Naive thymus-derived CD4-positive, alpha-beta T cell (primary cell): ENCODE measurements at regions not wholly inside any gene's neighbourhood (a gene's known extent, or its start where the extent isn't known, plus 50 kb on each side); places are given as distances from the start of the nearest gene placed in this dataset.

Source experiments
- ATAC-seq: fragments of 150-1000 bp; cut with Tn5 transposase; 2 replicates; pipeline ENCODE4 v1.10.0; 2021; ENCODE audit warnings: mild to moderate bottlenecking, moderate library complexity
- CTCF ChIA-PET: fragments of 350-600 bp; sonication (Branson Sonifier 250); formaldehyde crosslinking; loops from one replicate; lab custom pipeline; 2021; ENCODE audit warnings: antibody characterized with exemption; lab: Charles Lee
- POLR2A ChIA-PET: fragments of 350-600 bp; sonication (Branson Sonifier 250); formaldehyde crosslinking; loops from one replicate; lab custom pipeline; 2021; ENCODE audit warnings: antibody characterized with exemption, inconsistent platforms; lab: Charles Lee
- DNase-seq, 9 donors: peaks; one replicate each; pipeline versions ENCODE4 v3.0.0 to v3.0.0-alpha.2; 2020 to 2022; ENCODE audit warnings: mixed read lengths in 1 of 9
- H3K27ac ChIP-seq: one replicate; pipeline ENCODE4 v1.7.0; 2013; ENCODE audit warnings: mild to moderate bottlenecking, low read depth, low read length, moderate library complexity
- H3K27me3 ChIP-seq, 2 donors: one replicate each; pipeline ENCODE4 v1.7.0; 2013; ENCODE audit warnings: low read length in 2 of 2, mild to moderate bottlenecking in 2 of 2, moderate library complexity in 2 of 2; ENCODE audit not compliant: control insufficient read depth in 2 of 2, insufficient read depth in 2 of 2
- H3K36me3 ChIP-seq, 3 experiments: 1 replicate in 2 of 3; 2 replicates in 1 of 3; pipeline ENCODE4 v1.7.0; 2013; ENCODE audit warnings: low read length in 3 of 3, mild to moderate bottlenecking in 3 of 3, moderate library complexity in 1 of 3; ENCODE audit not compliant: insufficient read depth in 3 of 3, control insufficient read depth in 2 of 3
- H3K4me1 ChIP-seq, 2 donors: one replicate each; pipeline ENCODE4 v1.7.0; 2013; ENCODE audit warnings: low read length in 2 of 2, mild to moderate bottlenecking in 2 of 2, moderate library complexity in 1 of 2; ENCODE audit not compliant: control insufficient read depth in 2 of 2, insufficient read depth in 2 of 2
- H3K4me3 ChIP-seq: 2 replicates; pipeline ENCODE4 v1.7.0; 2013; ENCODE audit warnings: mild to moderate bottlenecking, low read length
- H3K9me3 ChIP-seq, 3 experiments: 1 replicate in 2 of 3; 2 replicates in 1 of 3; pipeline ENCODE4 v1.7.0; 2013; ENCODE audit warnings: low read length in 3 of 3; ENCODE audit not compliant: control insufficient read depth in 2 of 3
- H3K27ac Mint-ChIP-seq, 9 donors: one replicate each; pipeline ENCODE4 v1.8.0; 2020 to 2022; ENCODE audit warnings: mixed read lengths in 9 of 9, mild to moderate bottlenecking in 8 of 9, moderate library complexity in 5 of 9, inconsistent platforms in 2 of 9
- H3K27me3 Mint-ChIP-seq, 5 donors: one replicate each; pipeline ENCODE4 v1.8.0; 2021 to 2022; ENCODE audit warnings: mixed read lengths in 5 of 5, mild to moderate bottlenecking in 1 of 5
- H3K36me3 Mint-ChIP-seq, 5 donors: one replicate each; pipeline ENCODE4 v1.8.0; 2020 to 2022; ENCODE audit warnings: mixed read lengths in 5 of 5, mild to moderate bottlenecking in 3 of 5, inconsistent platforms in 1 of 5
- H3K4me1 Mint-ChIP-seq, 7 donors: one replicate each; pipeline ENCODE4 v1.8.0; 2020 to 2022; ENCODE audit warnings: mixed read lengths in 7 of 7, mild to moderate bottlenecking in 3 of 7, inconsistent platforms in 1 of 7
- H3K4me3 Mint-ChIP-seq, 10 donors: one replicate each; pipeline ENCODE4 v1.8.0; 2020 to 2022; ENCODE audit warnings: mild to moderate bottlenecking in 10 of 10, mixed read lengths in 10 of 10, moderate library complexity in 6 of 10, inconsistent platforms in 2 of 10
- H3K9me3 Mint-ChIP-seq, 11 donors: one replicate each; pipeline ENCODE4 v1.8.0; 2020 to 2022; ENCODE audit warnings: mixed read lengths in 11 of 11, mild to moderate bottlenecking in 4 of 11, inconsistent platforms in 1 of 11, moderate library complexity in 1 of 11
- intact Hi-C, 2 donors: fragments of 100-400 bp; cut with micrococcal nuclease; formaldehyde crosslinking; loops; one replicate each; pipeline ENCODE4 v1.15.1; 2023

DNA sequence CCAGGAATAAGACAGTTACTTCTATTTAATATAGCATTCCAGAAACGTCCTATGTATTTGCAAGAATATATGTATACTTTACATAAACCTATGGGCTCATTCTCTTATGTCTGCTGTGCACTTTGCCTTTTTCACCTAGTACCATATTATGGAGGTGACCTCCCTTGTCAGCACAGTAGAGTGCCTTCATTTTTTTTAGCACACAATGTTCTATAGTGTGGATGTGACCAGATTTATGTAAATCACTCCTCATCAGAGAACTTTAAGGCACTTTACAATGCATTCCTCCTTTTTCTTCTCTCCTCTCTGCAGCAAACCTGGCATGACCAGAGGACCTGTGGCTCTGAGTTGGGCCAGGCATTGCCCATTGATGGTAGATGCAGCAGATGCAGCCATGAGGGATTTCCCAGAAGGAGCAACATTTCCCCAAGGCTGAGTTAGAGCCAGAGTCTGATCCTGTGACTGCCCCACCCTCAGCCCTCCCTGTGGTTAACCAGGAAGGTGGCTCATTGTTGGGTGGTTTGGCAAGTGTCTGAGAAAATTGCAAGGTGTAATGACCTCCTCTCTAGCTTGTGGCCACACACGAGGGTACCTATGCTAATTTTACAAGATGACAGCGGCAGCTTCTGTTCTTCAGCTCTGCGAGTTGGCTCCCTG is 76.5 kb upstream of the DLX2 start:
- peaks cover 6 to 32% (median 26%) of the 10 kb centered on the region in 7 donors for H3K4me1 Mint-ChIP-seq
- no peak for ATAC-seq
- POLR2A ChIA-PET: no interaction called here
- peaks cover 9 to 10% of the 10 kb centered on the region in 2 donors for H3K4me1 ChIP-seq
- no peaks in the 10 kb centered on the region for H3K27me3 ChIP-seq
- intact Hi-C loops: loop anchor here in 1 of 2 donors (10.0 kb wide), 1 partner anchor 416 kb away; no protein-coding TSS in a partner anchor
- peak overlapping the region in 2 of 10 donors; percentile 7 to 14 for H3K4me3 Mint-ChIP-seq
- H3K4me3 ChIP-seq: no peak overlapping the region
- no peak overlapping the region for H3K27ac ChIP-seq
- H3K36me3 Mint-ChIP-seq: peaks cover 0 to 3% (median 0%) of the 10 kb centered on the region in 5 donors
- CTCF ChIA-PET: interaction anchor here (0.8 to 2.8 kb wide), 3 partner anchors 251 to 294 kb away, joined by 3 to 12 read pairs (median 3); no protein-coding TSS in a partner anchor
- H3K36me3 ChIP-seq: no peaks in the 10 kb centered on the region
- no peak for DNase-seq
- peaks cover 0 to 3% (median 0%) of the 10 kb centered on the region in 11 donors for H3K9me3 Mint-ChIP-seq
- H3K9me3 ChIP-seq: no peaks in the 10 kb centered on the region
- peaks cover 0 to 9% (median 0%) of the 10 kb centered on the region in 5 donors for H3K27me3 Mint-ChIP-seq
- H3K27ac Mint-ChIP-seq: peak overlapping the region in 1 of 9 donors; percentile 49

- CTCF ChIA-PET: no interaction called here
- POLR2A ChIA-PET: no interaction called here
- Histone ChIP-seq H3K36me3 (no peaks in the 10 kb centered on the region), H3K4me1 (peaks cover 9 to 10% of the 10 kb centered on the region in 2 donors), H3K27me3 (no peaks in the 10 kb centered on the region), H3K27ac (no peak overlapping the region), H3K4me3 (no peak overlapping the region), H3K9me3 (no peaks in the 10 kb centered on the region)
- intact Hi-C loops: no loop called here
- ATAC-seq (no peak), DNase-seq (no peak)
- Mint-ChIP-seq H3K9me3 (peaks cover 0 to 15% (median 4%) of the 10 kb centered on the region in 11 donors), H3K27me3 (peaks cover 0 to 5% (median 0%) of the 10 kb centered on the region in 5 donors), H3K27ac (peak overlapping the region in 4 of 9 donors; percentile 39 to 76 (median 50)), H3K4me1 (peaks cover 6 to 32% (median 26%) of the 10 kb centered on the region in 7 donors), H3K36me3 (peaks cover 0 to 5% (median 0%) of the 10 kb centered on the region in 5 donors), H3K4me3 (peak overlapping the region in 1 of 10 donors; percentile 38)
Observed at GRCh38 chr2:172181840-172182239, 79.1 kb upstream of the DLX2 start.

DNA sequence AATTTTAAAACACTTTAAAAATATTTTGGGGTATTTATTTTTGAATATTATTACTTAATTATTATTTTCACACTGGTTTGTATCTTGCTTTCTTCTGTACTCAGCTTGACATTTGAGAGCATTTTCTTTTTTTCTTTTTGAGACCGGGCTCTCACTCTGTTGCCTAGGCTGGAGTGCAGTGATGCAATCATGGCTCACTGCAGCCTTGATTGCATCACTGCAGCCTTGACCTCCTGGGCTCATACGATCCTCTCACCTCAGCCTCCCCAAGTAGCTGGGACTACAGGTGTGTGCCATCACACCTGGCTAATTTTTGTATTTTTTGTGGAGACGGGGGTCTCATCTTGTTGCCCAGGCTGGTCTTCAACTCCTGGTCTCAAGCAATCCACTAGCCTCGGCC is 79.9 kb upstream of the DLX2 start:
- H3K27me3 ChIP-seq: no peaks in the 10 kb centered on the region
- ATAC-seq (no peak), DNase-seq (no peak)
- H3K4me3 ChIP-seq: no peak overlapping the region
- no peaks in the 10 kb centered on the region for H3K36me3 ChIP-seq
- intact Hi-C loops: no loop called here
- H3K4me1 ChIP-seq: peaks cover 9 to 10% of the 10 kb centered on the region in 2 donors
- H3K27ac ChIP-seq: no peak overlapping the region
- no peak overlapping the region for H3K4me3 Mint-ChIP-seq
- H3K27ac Mint-ChIP-seq: no peak overlapping the region
- peaks cover 0 to 15% (median 4%) of the 10 kb centered on the region in 11 donors for H3K9me3 Mint-ChIP-seq
- H3K9me3 ChIP-seq: no peaks in the 10 kb centered on the region
- ChIA-PET POLR2A (no interaction called here), CTCF (no interaction called here)
- H3K27me3 Mint-ChIP-seq: peaks cover 0 to 5% (median 0%) of the 10 kb centered on the region in 5 donors
- peaks cover 6 to 32% (median 26%) of the 10 kb centered on the region in 7 donors for H3K4me1 Mint-ChIP-seq
- H3K36me3 Mint-ChIP-seq: peaks cover 0 to 5% (median 0%) of the 10 kb centered on the region in 5 donors

- H3K4me3 Mint-ChIP-seq: no peak overlapping the region
Observed at GRCh38 chr2:172193331-172194089, 90.8 kb upstream of the DLX2 start.

GRCh38 chr2:172195836-172196376 is 93.2 kb upstream of the DLX2 start:
- intact Hi-C loops: no loop called here
- peaks cover 18 to 56% (median 28%) of the 10 kb centered on the region in 11 donors for H3K9me3 Mint-ChIP-seq
- H3K4me1 Mint-ChIP-seq: peaks cover 4 to 22% (median 13%) of the 10 kb centered on the region in 7 donors
- H3K4me3 Mint-ChIP-seq: peak overlapping the region in 1 of 10 donors; percentile 30
- H3K4me1 ChIP-seq: no peaks in the 10 kb centered on the region
- ATAC-seq: no peak
- H3K27me3 ChIP-seq: no peaks in the 10 kb centered on the region
- H3K4me3 ChIP-seq: no peak overlapping the region
- no peak overlapping the region for H3K27ac Mint-ChIP-seq
- H3K27ac ChIP-seq: no peak overlapping the region
- DNase-seq: no peak
- H3K36me3 Mint-ChIP-seq: peaks cover 7 to 22% (median 18%) of the 10 kb centered on the region in 5 donors
- H3K36me3 ChIP-seq: no peaks in the 10 kb centered on the region
- ChIA-PET CTCF (no interaction called here), POLR2A (interaction anchor here (0.6 kb wide), 1 partner anchor 77 kb away, joined by 3 read pairs; no protein-coding TSS in a partner anchor)
- H3K27me3 Mint-ChIP-seq: peaks cover 0 to 6% (median 0%) of the 10 kb centered on the region in 5 donors
- peaks cover 0 to 11% (median 6%) of the 10 kb centered on the region in 3 experiments for H3K9me3 ChIP-seq

More at GRCh38 chr2:172193331-172194089, 90.8 kb upstream of the DLX2 start:
- peaks cover 4 to 20% (median 13%) of the 10 kb centered on the region in 7 donors for H3K4me1 Mint-ChIP-seq
- Histone ChIP-seq H3K4me1 (no peaks in the 10 kb centered on the region), H3K36me3 (no peaks in the 10 kb centered on the region), H3K27ac (no peak overlapping the region), H3K27me3 (no peaks in the 10 kb centered on the region), H3K9me3 (peaks cover 0 to 7% (median 6%) of the 10 kb centered on the region in 3 experiments), H3K4me3 (no peak overlapping the region)
- POLR2A ChIA-PET: interaction anchor here (1.0 kb wide), 1 partner anchor 268 kb away, joined by 3 read pairs; no protein-coding TSS in a partner anchor
- ATAC-seq (no peak), DNase-seq (no peak)
- H3K9me3 Mint-ChIP-seq: peaks cover 18 to 48% (median 24%) of the 10 kb centered on the region in 11 donors
- CTCF ChIA-PET: interaction anchor here (0.8 kb wide), 1 partner anchor 279 kb away, joined by 3 read pairs; no protein-coding TSS in a partner anchor
- peaks cover 0 to 6% (median 0%) of the 10 kb centered on the region in 5 donors for H3K27me3 Mint-ChIP-seq
- intact Hi-C loops: no loop called here
- H3K27ac Mint-ChIP-seq: peak overlapping the region in 1 of 9 donors; percentile 76
- H3K36me3 Mint-ChIP-seq: peaks cover 7 to 22% (median 18%) of the 10 kb centered on the region in 5 donors

- DNase-seq (peak in 4 of 9 donors; percentile 13 to 34 (median 24)), ATAC-seq (peak; percentile 91)
- no peak overlapping the region for H3K4me3 ChIP-seq
- peaks cover 4 to 22% (median 13%) of the 10 kb centered on the region in 7 donors for H3K4me1 Mint-ChIP-seq
- peaks cover 7 to 22% (median 18%) of the 10 kb centered on the region in 5 donors for H3K36me3 Mint-ChIP-seq
- H3K4me3 Mint-ChIP-seq: peak overlapping the region in 8 of 10 donors; percentile 47 to 72 (median 60)
- no peaks in the 10 kb centered on the region for H3K36me3 ChIP-seq
- H3K9me3 ChIP-seq: peaks cover 0 to 11% (median 6%) of the 10 kb centered on the region in 3 experiments
- no peaks in the 10 kb centered on the region for H3K4me1 ChIP-seq
- peaks cover 16 to 51% (median 28%) of the 10 kb centered on the region in 11 donors for H3K9me3 Mint-ChIP-seq
- peak overlapping the region in 1 of 9 donors; percentile 28 for H3K27ac Mint-ChIP-seq
- intact Hi-C loops: no loop called here
- no peaks in the 10 kb centered on the region for H3K27me3 ChIP-seq
- no peak overlapping the region for H3K27ac ChIP-seq
- CTCF ChIA-PET: no interaction called here
- peaks cover 0 to 7% (median 0%) of the 10 kb centered on the region in 5 donors for H3K27me3 Mint-ChIP-seq
- POLR2A ChIA-PET: interaction anchor here (0.6 kb wide), 1 partner anchor 76 kb away, joined by 3 read pairs; no protein-coding TSS in a partner anchor
Observed at GRCh38 chr2:172196768-172197431, 94.2 kb upstream of the DLX2 start.
